Right atrium auricular region (tissue), 2 donors: ENCODE measurements at regions not wholly inside any gene's neighbourhood (a gene's known extent, or its start where the extent isn't known, plus 50 kb on each side); places are given as distances from the start of the nearest gene placed in this dataset.

Source experiments
- DNase-seq: peaks from one replicate; pipeline ENCODE4 v3.0.0-alpha.2; 2019; ENCODE audit warnings: low spot score
- H3K27ac ChIP-seq, 2 donors: fragments of 200-600 bp; sonication (generic); 1 replicate in 1 of 2; 2 replicates in 1 of 2; pipeline ENCODE4 v1.5.1; 2016 to 2019
- H3K27me3 ChIP-seq, 2 donors: fragments of 200-600 bp; sonication (generic); one replicate each; pipeline versions ENCODE4 v1.5.1 to v1.6.0; 2017 to 2019
- H3K36me3 ChIP-seq: fragments of 200-600 bp; sonication (generic); one replicate; pipeline ENCODE4 v1.5.1; 2016
- H3K4me1 ChIP-seq, 2 donors: fragments of 200-600 bp; sonication (generic); one replicate each; pipeline versions ENCODE4 v1.5.1 to v1.6.0; 2017 to 2019
- H3K4me3 ChIP-seq, 2 donors: fragments of 200-600 bp; sonication (generic); 1 replicate in 1 of 2; 2 replicates in 1 of 2; pipeline ENCODE4 v1.5.1; 2017 to 2019; ENCODE audit warnings: mild to moderate bottlenecking in 1 of 2, moderate library complexity in 1 of 2
- H3K9me3 ChIP-seq, 2 donors: fragments of 200-600 bp; sonication (generic); one replicate each; pipeline ENCODE4 v1.5.1; 2019
- TF ChIP-seq, protein P1 (sequence below), 2 donors: fragments of 200-600 bp; sonication (generic); IDR thresholded peaks; one replicate each; pipeline ENCODE4 v1.5.1; 2019; ENCODE audit warnings: antibody characterized with exemption in 2 of 2

DNA sequence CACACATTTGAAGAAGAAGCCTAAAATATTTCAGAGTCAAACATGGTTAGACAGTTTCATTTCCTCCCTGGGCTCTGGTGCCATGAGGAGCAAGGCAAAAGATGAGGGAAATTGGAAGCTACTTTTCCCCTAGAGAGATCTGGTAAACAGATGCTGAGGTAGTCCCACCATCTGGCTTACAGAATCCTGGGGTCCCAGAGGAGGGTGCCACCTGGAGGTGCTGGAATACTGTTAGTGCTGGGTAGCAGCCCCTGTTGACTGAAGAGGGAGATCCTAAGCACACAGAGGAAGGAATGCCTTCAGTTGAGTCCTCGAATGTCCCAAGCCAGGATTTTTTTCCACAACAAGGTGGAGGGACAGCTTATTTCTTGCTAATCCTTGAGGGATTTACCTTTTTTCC is 160.1 kb downstream of the FZD1 start:
- Histone ChIP-seq H3K36me3 (no peaks in the 10 kb centered on the region), H3K9me3 (no peaks in the 10 kb centered on the region), H3K4me1 (no peaks in the 10 kb centered on the region), H3K27ac (no peak overlapping the region), H3K27me3 (no peaks in the 10 kb centered on the region), H3K4me3 (no peak overlapping the region)
- DNase-seq: no peak
- TF ChIP-seq, protein P1, sequence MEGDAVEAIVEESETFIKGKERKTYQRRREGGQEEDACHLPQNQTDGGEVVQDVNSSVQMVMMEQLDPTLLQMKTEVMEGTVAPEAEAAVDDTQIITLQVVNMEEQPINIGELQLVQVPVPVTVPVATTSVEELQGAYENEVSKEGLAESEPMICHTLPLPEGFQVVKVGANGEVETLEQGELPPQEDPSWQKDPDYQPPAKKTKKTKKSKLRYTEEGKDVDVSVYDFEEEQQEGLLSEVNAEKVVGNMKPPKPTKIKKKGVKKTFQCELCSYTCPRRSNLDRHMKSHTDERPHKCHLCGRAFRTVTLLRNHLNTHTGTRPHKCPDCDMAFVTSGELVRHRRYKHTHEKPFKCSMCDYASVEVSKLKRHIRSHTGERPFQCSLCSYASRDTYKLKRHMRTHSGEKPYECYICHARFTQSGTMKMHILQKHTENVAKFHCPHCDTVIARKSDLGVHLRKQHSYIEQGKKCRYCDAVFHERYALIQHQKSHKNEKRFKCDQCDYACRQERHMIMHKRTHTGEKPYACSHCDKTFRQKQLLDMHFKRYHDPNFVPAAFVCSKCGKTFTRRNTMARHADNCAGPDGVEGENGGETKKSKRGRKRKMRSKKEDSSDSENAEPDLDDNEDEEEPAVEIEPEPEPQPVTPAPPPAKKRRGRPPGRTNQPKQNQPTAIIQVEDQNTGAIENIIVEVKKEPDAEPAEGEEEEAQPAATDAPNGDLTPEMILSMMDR (IDR thresholded peaks at IDR 0.05): no peak

DNA sequence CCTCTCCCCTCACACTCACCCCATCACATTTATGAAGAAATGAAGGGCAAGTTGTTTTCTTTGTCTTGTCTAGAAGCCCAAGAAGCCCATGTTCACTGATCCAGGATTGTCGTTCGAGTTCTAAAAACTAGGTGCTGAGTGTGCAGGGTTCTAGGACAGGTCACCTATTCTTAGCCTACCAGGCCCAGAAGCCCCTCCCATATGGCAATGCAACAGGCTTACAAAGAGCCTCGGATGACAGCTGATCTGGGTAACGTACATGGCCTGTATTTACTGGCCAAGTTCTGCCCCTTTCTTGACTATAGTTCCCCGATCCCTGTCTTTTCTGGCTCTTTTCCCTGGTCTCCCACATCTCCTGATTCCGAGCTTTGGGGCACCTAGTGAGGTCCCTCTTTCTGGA is 160.9 kb downstream of the FZD1 start:
- Histone ChIP-seq H3K27ac (no peak overlapping the region), H3K4me1 (no peaks in the 10 kb centered on the region)

DNA sequence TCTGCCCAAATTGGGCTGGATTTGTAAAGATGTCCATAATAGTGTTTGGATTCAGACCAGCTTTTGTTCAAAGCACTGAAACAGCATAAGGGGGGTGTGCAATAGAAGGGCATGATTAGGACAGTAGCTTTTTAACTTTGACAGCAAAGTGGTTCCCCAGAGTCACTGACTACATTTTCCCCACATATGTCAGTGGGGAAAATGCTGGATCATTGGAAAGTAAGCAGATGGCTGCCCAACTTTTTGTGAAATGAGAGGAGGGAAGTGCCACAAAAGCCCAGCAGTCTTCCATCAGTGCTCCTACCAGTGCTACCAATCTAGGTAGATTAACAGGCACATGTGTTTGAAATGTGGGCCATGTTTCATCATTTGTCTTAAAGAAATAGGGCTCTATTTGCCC is 162.8 kb downstream of the FZD1 start:
- no peak overlapping the region for H3K27ac ChIP-seq
- H3K4me3 ChIP-seq: no peak overlapping the region
- no peaks in the 10 kb centered on the region for H3K36me3 ChIP-seq
- TF ChIP-seq, protein P1 (IDR thresholded peaks at IDR 0.05): no peak
- no peaks in the 10 kb centered on the region for H3K27me3 ChIP-seq
- H3K9me3 ChIP-seq: no peaks in the 10 kb centered on the region
- no peak for DNase-seq
- H3K4me1 ChIP-seq: no peaks in the 10 kb centered on the region

More for the DNA sequence above, 160.9 kb downstream of the FZD1 start:
- Histone ChIP-seq H3K27me3 (no peaks in the 10 kb centered on the region), H3K4me3 (no peak overlapping the region), H3K9me3 (no peaks in the 10 kb centered on the region), H3K36me3 (no peaks in the 10 kb centered on the region)
- DNase-seq: no peak
- TF ChIP-seq, protein P1 (IDR thresholded peaks at IDR 0.05): no peak

DNA sequence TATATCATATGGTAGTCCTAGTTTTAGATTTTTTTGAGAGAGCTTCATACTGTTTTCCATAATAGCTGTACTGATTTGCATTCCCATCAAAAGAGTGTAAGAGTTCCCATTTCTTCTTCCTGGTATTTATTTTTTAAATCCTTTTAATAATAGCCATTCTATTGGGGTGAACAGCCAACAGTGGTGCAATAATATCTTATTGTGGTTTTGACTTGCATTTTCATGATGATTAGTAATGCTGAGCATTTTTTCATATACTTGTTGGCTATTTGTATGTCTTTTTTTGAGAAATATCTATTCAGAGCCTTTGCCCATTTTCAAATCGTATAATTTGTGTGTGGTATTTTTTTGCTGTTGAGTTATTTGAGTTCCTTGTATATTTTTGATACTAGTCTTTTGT is 167.4 kb downstream of the FZD1 start:
- Histone ChIP-seq H3K36me3 (no peaks in the 10 kb centered on the region), H3K4me3 (no peak overlapping the region), H3K27me3 (no peaks in the 10 kb centered on the region), H3K9me3 (no peaks in the 10 kb centered on the region), H3K4me1 (no peaks in the 10 kb centered on the region), H3K27ac (no peak overlapping the region)
- TF ChIP-seq, protein P1 (IDR thresholded peaks at IDR 0.05): no peak
- no peak for DNase-seq

DNA sequence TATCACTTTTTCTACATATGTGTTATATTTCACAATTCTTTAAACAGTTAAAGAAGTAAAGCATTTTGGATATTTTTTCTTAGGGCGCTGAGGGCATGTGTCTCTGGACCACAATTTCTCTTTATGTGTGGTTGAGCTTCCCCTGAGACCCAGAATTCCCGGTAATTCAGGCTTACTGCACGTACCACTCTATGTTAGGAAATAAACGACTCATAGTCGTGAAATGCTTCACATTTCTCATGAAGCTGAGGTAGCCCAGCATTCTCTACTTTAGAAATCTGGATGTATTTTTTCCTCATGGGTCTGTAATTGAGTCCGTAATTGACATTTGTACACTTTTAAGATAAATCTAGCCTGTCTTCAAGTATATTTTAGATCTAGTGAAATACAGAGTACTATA is 170.6 kb downstream of the FZD1 start:
- Histone ChIP-seq H3K36me3 (no peaks in the 10 kb centered on the region), H3K4me1 (no peaks in the 10 kb centered on the region), H3K27ac (no peak overlapping the region), H3K27me3 (no peaks in the 10 kb centered on the region), H3K4me3 (no peak overlapping the region), H3K9me3 (no peaks in the 10 kb centered on the region)
- TF ChIP-seq, protein P1 (IDR thresholded peaks at IDR 0.05): no peak
- DNase-seq: no peak

DNA sequence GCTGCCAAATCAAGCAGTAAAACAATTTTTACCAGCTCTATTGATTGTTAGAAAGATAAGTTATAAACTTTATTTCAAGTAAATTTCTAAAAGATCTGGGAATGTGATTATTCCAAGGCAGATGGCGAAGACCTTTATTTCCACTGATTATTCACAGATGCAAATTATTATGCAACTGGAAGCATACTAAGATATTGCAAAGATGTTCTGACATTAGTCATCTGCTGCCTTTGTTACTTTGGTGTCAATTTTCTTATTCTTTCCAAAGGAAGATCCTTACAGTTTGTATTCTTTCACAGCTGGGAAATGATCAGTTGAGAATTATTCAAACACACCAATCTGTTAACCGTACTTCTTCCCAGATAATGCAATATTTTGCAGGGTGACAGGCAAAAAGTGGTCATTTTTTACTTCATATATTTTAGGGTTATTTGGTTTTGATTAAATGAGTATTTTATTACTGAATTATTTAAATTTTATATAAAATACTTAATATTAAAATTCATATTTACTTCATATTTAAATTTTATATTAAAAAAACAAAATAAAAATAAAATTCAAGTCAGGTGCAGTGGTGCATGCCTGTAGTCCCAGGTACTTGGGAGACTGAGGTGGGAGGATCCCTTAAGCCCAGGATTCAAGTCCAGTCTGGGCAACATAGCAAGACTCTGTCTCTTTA is 171.3 kb downstream of the FZD1 start:
- Histone ChIP-seq H3K4me1 (no peaks in the 10 kb centered on the region), H3K36me3 (no peaks in the 10 kb centered on the region), H3K9me3 (no peaks in the 10 kb centered on the region), H3K27ac (no peak overlapping the region), H3K27me3 (no peaks in the 10 kb centered on the region), H3K4me3 (no peak overlapping the region)
- DNase-seq: no peak
- TF ChIP-seq, protein P1 (IDR thresholded peaks at IDR 0.05): no peak
